Fibroblast of lung (primary cell): ENCODE measurements at regions not wholly inside any gene's neighbourhood (a gene's known extent, or its start where the extent isn't known, plus 50 kb on each side); places are given as distances from the start of the nearest gene placed in this dataset.

Source experiments
- CTCF ChIP-seq, 2 donors: IDR thresholded peaks in 1 of 2; conservative IDR thresholded peaks in 1 of 2; 1 replicate in 1 of 2; 2 replicates in 1 of 2; pipeline ENCODE4 v1.5.1; 2011 to 2012; ENCODE audit warnings: low read length in 2 of 2, control low read depth in 1 of 2, inconsistent platforms in 1 of 2, low read depth in 1 of 2, mild to moderate bottlenecking in 1 of 2
- EZH2 ChIP-seq: IDR thresholded peaks from 2 replicates; pipeline ENCODE4 v1.5.1; 2012; ENCODE audit warnings: low read length, control low read depth, mild to moderate bottlenecking; ENCODE audit errors: missing control alignments

- TF ChIP-seq CTCF (conservative IDR thresholded peaks at IDR 0.05 in 1 of 2, IDR thresholded peaks at IDR 0.05 in 1 of 2; ENCODE audit: low read depth in 1 of 2, low read length in 2 of 2) (no peak), EZH2 (no peak)
Measured at GRCh38 chr1:10948463-10948775, 64.0 kb upstream of the TARDBP start.
